Dendritic cell treated with granulocyte-macrophage colony-stimulating factor and Interleukin-4, amounts not matched to agents 40 ng/mL and 50 ng/mL, for 4 days (primary cell): ENCODE measurements at regions not wholly inside any gene's neighbourhood (a gene's known extent, or its start where the extent isn't known, plus 50 kb on each side); places are given as distances from the start of the nearest gene placed in this dataset.
"Not testable (repeated sequence)": the region's sequence is repeated elsewhere in the genome, so short reads cannot be mapped to it uniquely, and the experiment has no call there.

Experiments used
- H3K27ac Mint-ChIP-seq: one replicate; pipeline ENCODE4 v1.8.0; 2022; ENCODE audit warnings: mild to moderate bottlenecking, mixed read lengths
- H3K27me3 Mint-ChIP-seq: one replicate; pipeline ENCODE4 v1.8.0; 2022; ENCODE audit warnings: mild to moderate bottlenecking, mixed read lengths
- H3K36me3 Mint-ChIP-seq: one replicate; pipeline ENCODE4 v1.8.0; 2022; ENCODE audit warnings: low read depth, mixed read lengths
- H3K4me1 Mint-ChIP-seq: one replicate; pipeline ENCODE4 v1.8.0; 2022; ENCODE audit warnings: low read depth, mixed read lengths
- H3K4me3 Mint-ChIP-seq: one replicate; pipeline ENCODE4 v1.8.0; 2022; ENCODE audit warnings: mild to moderate bottlenecking, moderate library complexity, mixed read lengths
- H3K9me3 Mint-ChIP-seq: one replicate; pipeline ENCODE4 v1.8.0; 2022; ENCODE audit warnings: mixed read lengths
- intact Hi-C: fragments of 100-400 bp; cut with micrococcal nuclease; formaldehyde crosslinking; loops from one replicate; pipeline ENCODE4 v1.15.0; 2022

DNA sequence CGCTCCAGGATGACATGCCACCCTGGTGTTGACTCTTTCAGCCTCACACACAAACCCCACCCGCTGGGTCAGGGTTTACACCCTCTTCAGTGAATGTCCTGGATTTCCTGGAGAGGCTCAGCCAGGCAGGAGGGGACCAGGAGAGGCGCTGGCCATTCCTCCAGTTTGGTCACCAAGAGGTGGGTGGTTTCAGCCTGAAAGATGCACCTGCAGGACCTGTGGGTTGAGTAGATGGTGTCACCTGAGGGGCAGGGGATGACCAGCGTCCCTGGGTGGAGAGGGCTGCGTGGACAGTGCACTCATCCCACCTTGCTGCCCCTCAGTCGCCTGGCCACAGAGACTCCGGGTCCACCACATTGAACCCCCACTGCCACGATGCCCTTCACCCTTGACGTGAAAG is 179.7 kb downstream of the ASMT start:
- no peak overlapping the region for H3K27ac Mint-ChIP-seq
- intact Hi-C loops, result no loop called here
- no peaks in the 10 kb centered on the region for H3K4me1 Mint-ChIP-seq
- H3K9me3 Mint-ChIP-seq, result no peaks in the 10 kb centered on the region
- H3K36me3 Mint-ChIP-seq, result no peaks in the 10 kb centered on the region
- H3K27me3 Mint-ChIP-seq, result no peaks in the 10 kb centered on the region
- no peak overlapping the region for H3K4me3 Mint-ChIP-seq

DNA sequence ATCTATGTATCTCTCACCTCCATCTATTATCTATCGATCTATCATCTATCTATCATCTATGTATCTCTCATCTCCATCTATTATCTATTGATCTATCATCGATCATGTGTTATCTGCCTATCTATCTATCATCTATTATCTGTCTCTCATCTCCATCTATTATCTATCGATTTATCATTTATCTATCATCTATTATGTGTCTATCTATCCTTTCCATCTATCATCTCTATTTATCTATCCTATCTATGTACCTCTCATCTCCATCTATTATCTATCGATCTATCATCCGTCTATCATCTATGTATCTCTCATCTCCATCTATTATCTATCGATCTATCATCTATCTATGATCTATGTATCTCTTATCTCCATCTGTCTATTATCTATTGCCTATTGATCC is 188.1 kb downstream of the ASMT start:
- H3K27me3 Mint-ChIP-seq, result no peaks in the 10 kb centered on the region

DNA sequence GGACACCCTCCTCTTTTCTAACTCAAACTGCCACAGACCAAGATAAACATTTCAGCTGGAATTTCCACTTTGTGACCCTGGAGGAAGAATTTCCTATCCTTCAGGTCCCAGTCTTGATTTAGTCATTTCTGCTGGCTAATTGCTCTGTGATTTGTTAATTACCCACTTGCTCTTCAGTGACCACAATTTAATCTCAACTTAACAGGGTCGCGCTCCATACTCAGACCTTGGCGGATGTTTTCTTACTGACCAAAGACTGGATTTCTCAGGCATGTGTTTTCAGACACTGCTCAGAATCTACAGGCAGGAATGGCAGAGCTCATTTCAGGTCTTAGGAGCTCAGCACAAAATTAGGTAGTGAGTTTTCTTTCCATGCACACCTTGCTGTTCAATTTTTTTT is 188.9 kb downstream of the ASMT start:
- H3K27me3 Mint-ChIP-seq, result no peaks in the 10 kb centered on the region
- no peak overlapping the region for H3K27ac Mint-ChIP-seq
- intact Hi-C loops, result no loop called here
- H3K4me3 Mint-ChIP-seq, result no peak overlapping the region
- no peaks in the 10 kb centered on the region for H3K36me3 Mint-ChIP-seq
- no peaks in the 10 kb centered on the region for H3K4me1 Mint-ChIP-seq
- no peaks in the 10 kb centered on the region for H3K9me3 Mint-ChIP-seq

More for the DNA sequence above, 188.1 kb downstream of the ASMT start:
- Mint-ChIP-seq H3K4me1 (no peaks in the 10 kb centered on the region), H3K27ac (no peak overlapping the region), H3K36me3 (no peaks in the 10 kb centered on the region), H3K9me3 (no peaks in the 10 kb centered on the region), H3K4me3 (no peak overlapping the region)
- intact Hi-C loops, result no loop called here

- intact Hi-C loops, result no loop called here
- Mint-ChIP-seq H3K36me3 (no peaks in the 10 kb centered on the region), H3K4me1 (no peaks in the 10 kb centered on the region), H3K27me3 (no peaks in the 10 kb centered on the region), H3K27ac (no peak overlapping the region), H3K9me3 (no peaks in the 10 kb centered on the region), H3K4me3 (no peak overlapping the region)
These were observed 192.5 kb downstream of the ASMT start for GRCh38 chrX:1807301-1807731.

- Mint-ChIP-seq H3K36me3 (no peaks in the 10 kb centered on the region), H3K9me3 (no peaks in the 10 kb centered on the region), H3K4me3 (no peak overlapping the region), H3K27ac (no peak overlapping the region), H3K27me3 (no peaks in the 10 kb centered on the region), H3K4me1 (no peaks in the 10 kb centered on the region)
- intact Hi-C loops, result no loop called here
These were observed 194.7 kb downstream of the ASMT start for GRCh38 chrX:1809581-1809980.

- Mint-ChIP-seq H3K36me3 (no peaks in the 10 kb centered on the region), H3K27ac (no peak overlapping the region), H3K4me1 (no peaks in the 10 kb centered on the region), H3K9me3 (peaks cover 8% of the 10 kb centered on the region), H3K4me3 (no peak overlapping the region), H3K27me3 (no peaks in the 10 kb centered on the region)
- intact Hi-C loops, result no loop called here
These were observed 198.9 kb downstream of the ASMT start for GRCh38 chrX:1813809-1814208.

GRCh38 chrX:1815456-1816175 is 200.8 kb downstream of the ASMT start:
- H3K4me3 Mint-ChIP-seq, result no peak overlapping the region

GRCh38 chrX:1816387-1816982 is 201.6 kb downstream of the ASMT start:
- H3K27me3 Mint-ChIP-seq, H3K27ac Mint-ChIP-seq, H3K36me3 Mint-ChIP-seq, H3K4me1 Mint-ChIP-seq, H3K9me3 Mint-ChIP-seq, intact Hi-C loops, H3K4me3 Mint-ChIP-seq: not testable (repeated sequence)

More at GRCh38 chrX:1815456-1816175, 200.8 kb downstream of the ASMT start:
- intact Hi-C loops, result no loop called here
- H3K27ac Mint-ChIP-seq, result no peak overlapping the region
- H3K9me3 Mint-ChIP-seq, result peaks cover 8% of the 10 kb centered on the region
- no peaks in the 10 kb centered on the region for H3K36me3 Mint-ChIP-seq
- H3K27me3 Mint-ChIP-seq, result no peaks in the 10 kb centered on the region
- no peaks in the 10 kb centered on the region for H3K4me1 Mint-ChIP-seq

DNA sequence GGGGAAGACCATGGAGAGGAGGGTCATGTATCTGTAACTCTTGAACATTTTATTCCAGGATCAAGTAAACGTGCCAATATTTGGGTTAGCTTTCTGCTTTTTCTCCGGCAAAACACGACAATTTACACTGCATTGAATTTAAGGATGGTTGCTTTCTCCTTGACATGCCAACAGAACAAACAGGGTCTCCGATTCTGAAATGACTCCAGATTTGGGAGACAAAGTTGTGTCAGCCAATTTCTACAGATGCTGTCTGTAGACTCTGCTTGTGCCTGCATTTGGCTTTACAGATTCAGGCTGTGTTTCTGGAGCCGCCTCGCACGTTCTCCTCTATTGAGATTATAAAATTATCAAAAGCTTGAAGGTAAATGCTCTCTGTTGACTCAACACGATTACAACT is 207.0 kb downstream of the ASMT start:
- Mint-ChIP-seq H3K36me3 (no peaks in the 10 kb centered on the region), H3K4me1 (no peaks in the 10 kb centered on the region), H3K27ac (no peak overlapping the region), H3K27me3 (no peaks in the 10 kb centered on the region), H3K9me3 (no peaks in the 10 kb centered on the region), H3K4me3 (no peak overlapping the region)
- intact Hi-C loops, result no loop called here

DNA sequence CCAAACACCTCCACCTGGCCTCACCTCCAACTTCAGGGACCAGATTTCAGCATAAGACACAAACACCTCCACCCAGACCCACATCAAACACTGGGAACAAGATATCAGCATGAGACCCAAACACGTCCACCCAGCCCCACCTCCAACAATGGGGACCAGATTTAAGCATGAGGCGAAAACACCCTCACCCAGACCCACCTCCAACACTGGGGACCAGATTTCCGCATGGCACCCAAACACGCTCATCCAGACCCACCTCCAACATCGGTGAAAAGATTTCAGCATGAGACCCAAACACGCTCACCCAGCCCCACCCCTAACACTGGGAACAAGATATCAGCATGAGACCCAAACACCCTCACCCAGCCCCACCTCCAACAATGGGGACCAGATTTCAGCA is 210.0 kb downstream of the ASMT start:
- H3K9me3 Mint-ChIP-seq, result no peaks in the 10 kb centered on the region
- no peaks in the 10 kb centered on the region for H3K27me3 Mint-ChIP-seq
- H3K4me1 Mint-ChIP-seq, result no peaks in the 10 kb centered on the region
- intact Hi-C loops, result no loop called here
- no peak overlapping the region for H3K27ac Mint-ChIP-seq
- H3K4me3 Mint-ChIP-seq, result no peak overlapping the region
- no peaks in the 10 kb centered on the region for H3K36me3 Mint-ChIP-seq

- Mint-ChIP-seq H3K4me1 (no peaks in the 10 kb centered on the region), H3K36me3 (no peaks in the 10 kb centered on the region), H3K9me3 (peaks cover 18% of the 10 kb centered on the region), H3K27me3 (no peaks in the 10 kb centered on the region), H3K4me3 (no peak overlapping the region), H3K27ac (no peak overlapping the region)
- intact Hi-C loops, result no loop called here
These were observed 218.9 kb downstream of the ASMT start for GRCh38 chrX:1833656-1834360.

DNA sequence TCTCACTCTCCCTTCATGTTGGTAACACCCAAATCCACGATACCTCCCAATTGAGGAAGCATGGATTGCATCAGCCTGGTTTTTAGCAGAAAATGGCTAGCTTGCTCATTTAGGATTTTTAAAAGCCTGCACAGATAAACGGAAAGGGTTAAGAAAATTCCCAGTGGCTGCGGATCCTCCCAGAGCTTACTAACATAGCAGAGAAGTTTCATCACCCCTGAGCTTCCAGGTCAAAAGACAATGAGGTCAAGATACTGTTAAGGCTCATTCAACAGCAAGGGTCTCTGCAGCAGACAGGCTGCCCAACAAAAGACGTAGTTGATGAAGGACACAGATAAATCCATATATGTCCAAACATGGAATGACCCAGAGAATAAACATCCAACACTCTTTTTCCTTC is 220.2 kb downstream of the ASMT start:
- H3K36me3 Mint-ChIP-seq, result no peaks in the 10 kb centered on the region
- no peaks in the 10 kb centered on the region for H3K4me1 Mint-ChIP-seq
- intact Hi-C loops, result no loop called here
- no peak overlapping the region for H3K27ac Mint-ChIP-seq
- H3K4me3 Mint-ChIP-seq, result no peak overlapping the region
- H3K27me3 Mint-ChIP-seq, result no peaks in the 10 kb centered on the region
- peaks cover 19% of the 10 kb centered on the region for H3K9me3 Mint-ChIP-seq

DNA sequence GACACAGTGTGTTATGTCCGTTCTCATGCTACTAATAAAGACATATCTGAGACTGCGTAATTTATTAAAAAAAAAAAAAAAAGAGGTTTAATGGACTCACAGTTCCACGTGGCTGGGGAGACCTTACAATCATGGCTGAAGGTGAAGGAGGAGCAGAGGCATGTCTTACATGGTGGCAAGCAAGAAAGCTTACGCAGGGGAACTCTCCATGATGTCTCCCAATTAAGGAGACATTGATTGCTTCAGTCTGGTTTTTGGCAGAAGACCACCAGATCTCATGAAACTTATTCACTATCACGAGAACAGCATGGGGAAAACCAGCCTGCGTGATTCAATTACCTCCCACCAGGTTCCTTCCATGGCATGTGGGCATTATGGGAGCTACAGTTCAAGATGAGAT is 221.8 kb downstream of the ASMT start:
- no peak overlapping the region for H3K27ac Mint-ChIP-seq
- intact Hi-C loops, result no loop called here
- no peaks in the 10 kb centered on the region for H3K4me1 Mint-ChIP-seq

DNA sequence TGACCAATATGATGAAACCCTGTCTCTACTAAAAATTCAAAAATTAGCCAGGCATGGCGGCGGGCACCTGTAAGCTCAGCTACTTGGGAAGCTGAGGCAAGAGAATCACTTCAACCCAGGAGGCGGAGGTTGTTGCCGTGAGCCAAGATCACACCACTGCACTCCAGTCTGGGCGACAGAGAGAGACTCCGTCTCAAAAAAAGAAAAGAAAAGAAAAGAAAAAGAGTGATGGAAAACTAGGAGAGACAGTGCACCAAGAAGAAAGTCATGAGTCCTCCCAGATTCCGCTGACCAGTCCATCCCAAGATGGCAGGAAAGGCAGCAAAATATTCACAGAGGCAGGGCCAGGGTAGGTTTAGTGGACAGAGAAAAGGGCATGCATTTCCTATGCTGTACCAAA is 226.9 kb downstream of the ASMT start:
- Mint-ChIP-seq H3K27me3 (no peaks in the 10 kb centered on the region), H3K36me3 (no peaks in the 10 kb centered on the region), H3K9me3 (peaks cover 16% of the 10 kb centered on the region), H3K4me1 (no peaks in the 10 kb centered on the region), H3K27ac (no peak overlapping the region), H3K4me3 (no peak overlapping the region)
- intact Hi-C loops, result no loop called here

More for the DNA sequence above, 221.8 kb downstream of the ASMT start:
- H3K9me3 Mint-ChIP-seq, result peaks cover 25% of the 10 kb centered on the region
- no peaks in the 10 kb centered on the region for H3K27me3 Mint-ChIP-seq
- H3K36me3 Mint-ChIP-seq, result no peaks in the 10 kb centered on the region
- H3K4me3 Mint-ChIP-seq, result no peak overlapping the region
